ENCODE measurements at regions not wholly inside any gene's neighbourhood (a gene's known extent, or its start where the extent isn't known, plus 50 kb on each side); places are given as distances from the start of the nearest gene placed in this dataset.

DNA sequence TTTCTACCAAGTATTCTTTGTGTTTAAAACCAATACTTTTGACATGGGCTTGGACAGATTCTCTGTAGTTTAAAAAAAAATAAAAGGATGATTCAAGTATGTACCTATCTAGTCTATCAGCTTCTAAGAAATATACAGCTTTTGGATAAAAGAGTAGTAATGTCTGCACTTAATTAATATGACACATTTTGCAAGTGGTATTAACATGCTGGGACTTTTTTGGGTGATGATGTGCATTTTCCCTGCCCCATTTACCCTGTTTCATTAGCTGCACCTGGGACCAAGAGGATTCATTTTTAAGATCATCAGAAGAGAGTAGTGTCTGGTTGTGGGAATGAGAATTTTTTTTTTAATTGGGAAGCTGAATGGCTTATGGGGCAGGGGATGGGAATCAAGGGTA lies 236.2 kb upstream of the KLF14 start:
- DNase-seq = no peak

DNA sequence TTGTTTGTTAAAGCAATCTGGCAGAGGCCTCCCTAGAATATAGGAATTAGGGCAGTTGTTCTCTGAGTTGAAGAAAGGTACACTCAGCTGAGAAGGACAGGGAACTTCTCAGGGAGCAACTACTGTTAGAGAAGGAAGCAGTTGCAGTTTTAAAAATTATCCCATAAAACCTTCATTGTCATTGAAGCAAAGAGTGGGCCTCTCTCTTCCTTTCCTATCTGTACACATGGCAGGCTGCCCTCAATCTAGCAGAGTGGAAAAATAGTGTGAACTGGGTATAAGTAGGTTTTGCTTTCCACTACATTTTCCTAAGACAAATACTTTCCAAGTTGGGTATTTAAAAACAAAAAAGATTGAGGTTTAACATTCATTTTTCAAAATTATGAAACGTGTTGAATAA lies 236.7 kb upstream of the KLF14 start:
- DNase-seq = peak; percentile 35

DNA sequence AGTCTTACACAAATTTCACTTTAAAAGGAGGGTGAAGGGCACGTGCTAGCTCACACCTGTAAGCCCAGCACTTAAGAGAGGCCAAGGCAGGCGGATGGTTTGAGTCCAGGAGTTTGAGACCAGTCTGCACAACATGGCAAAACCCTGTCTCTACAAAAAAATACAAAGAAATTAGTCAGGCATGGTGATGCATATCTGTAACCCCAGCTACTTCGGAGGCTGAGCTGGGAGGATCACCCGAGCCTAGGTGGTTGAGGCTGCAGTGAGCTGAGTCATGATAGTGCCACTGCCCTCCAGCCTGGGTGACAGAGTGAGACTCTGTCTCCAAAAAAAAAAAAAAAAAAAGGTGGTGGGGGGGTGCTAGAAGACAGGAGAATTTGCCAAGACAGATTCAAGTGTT lies 237.3 kb upstream of the KLF14 start:
- no peak for DNase-seq

DNA sequence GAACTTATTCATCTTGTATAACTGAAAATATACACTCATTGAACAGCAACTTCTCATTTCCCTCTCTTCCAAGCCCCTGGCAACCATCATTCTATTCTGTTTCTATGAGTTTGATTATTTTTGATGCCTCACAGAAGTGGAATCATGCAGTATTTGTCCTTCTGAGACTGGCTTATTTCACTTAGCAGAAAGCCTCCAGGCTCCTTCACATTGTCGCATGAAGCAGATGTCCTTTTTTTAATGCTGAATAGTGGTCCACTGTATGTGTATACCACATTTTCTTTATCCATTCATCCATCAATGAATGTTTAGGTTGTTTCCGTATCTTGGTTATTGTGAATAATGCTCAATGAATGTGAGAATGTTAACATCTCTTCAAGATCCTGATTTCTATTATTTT lies 238.2 kb upstream of the KLF14 start:
- no peak for DNase-seq

DNA sequence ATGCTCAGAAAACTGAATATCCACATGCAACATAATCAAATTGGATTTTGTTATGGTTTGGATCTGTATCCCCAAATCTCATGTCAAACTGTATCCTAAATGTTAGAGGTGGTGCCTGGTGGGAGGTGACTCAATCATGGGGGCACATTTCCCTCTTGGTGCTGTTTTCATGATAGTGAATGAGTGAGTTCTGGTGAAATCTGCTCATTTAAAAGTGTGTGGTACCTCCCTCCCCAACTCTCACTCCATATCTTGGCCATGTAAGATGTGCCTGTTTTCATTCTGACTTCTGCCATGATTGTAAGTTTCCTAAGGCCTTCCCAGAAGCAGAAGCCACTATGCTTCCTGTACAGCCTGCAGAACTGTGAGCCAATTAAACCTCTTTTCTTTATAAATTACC lies 239.6 kb upstream of the KLF14 start:
- no peak for DNase-seq

DNA sequence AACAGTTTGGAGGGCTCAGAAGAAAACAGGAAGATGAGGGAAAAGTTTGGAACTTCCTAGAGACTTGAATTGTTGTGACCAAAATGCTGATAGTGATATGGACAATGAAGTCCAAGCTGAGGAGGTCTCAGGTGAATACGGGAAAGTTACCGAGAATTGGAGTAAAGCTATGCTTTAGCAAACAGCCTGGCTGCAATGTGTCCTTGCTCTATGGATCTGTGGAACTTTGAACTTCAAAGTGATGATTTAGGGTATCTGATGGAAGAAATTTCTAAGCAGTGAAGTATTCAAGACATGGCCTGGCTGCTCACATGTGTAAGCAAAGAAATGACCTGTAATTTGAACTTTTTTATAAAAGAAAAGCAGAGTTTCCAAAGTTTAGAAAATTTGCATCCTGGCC lies 240.2 kb upstream of the KLF14 start:
- DNase-seq = no peak

DNA sequence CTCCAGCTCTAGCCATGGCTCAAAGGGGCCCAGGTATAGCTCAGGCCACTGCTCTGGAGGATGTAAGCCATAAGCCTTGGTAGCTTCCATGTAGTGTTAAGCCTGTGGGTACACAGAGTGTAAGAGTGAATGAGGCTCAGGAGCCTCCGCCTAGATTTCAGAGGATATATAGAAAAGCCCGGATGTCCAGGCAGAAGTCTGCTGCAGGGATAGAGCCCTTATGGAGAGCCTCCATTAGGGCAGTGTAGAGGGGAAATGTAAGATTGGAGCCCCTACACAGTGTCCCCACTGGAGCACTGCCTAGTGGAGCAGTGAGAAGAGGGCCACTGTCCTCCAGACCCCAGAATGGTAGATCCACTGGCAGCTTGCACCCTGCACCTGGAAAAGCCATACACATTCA lies 240.8 kb upstream of the KLF14 start:
- DNase-seq = no peak

DNA sequence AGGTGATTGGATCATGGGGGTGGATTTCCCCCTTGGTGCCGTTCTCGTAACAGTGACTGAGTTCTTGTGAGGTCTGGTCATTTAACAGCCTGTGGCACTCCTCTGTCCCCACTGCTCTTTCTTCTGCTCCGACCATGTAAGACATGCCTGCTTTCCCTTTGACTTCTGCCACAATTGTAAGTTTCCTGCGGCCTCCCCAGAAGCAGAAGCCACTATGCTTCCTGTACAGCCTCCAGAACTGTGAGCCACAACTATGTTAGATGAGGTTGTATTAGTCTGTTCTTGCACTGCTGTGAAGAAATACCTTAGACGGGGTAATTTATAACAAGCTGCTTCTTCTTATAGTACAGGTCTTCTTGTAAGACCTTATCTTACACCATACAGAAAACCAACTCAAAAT lies 241.7 kb upstream of the KLF14 start:
- no peak for DNase-seq

DNA sequence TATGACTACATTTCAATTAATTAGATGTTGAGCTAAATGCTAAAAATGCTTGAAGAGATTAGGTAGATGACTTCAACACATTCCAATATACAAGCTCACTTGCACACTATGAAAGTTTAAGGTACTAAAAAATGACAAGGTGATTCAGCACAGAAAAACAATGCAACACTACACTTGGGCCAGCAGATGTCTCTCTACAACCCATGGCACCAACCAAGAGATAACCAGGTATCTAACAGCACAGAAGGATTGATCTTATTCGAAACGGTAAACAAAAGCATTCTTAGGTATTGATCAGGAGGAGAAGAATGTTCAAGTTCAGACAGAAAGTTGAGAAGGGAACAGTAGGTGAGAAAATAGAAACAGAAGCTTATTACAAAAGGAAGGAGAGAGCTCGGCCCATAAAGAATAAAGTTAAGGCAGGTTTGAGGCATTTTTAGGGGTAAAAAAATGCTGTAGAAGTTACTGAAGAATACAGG lies 248.2 kb upstream of the KLF14 start:
- peak; percentile 70 for DNase-seq

DNA sequence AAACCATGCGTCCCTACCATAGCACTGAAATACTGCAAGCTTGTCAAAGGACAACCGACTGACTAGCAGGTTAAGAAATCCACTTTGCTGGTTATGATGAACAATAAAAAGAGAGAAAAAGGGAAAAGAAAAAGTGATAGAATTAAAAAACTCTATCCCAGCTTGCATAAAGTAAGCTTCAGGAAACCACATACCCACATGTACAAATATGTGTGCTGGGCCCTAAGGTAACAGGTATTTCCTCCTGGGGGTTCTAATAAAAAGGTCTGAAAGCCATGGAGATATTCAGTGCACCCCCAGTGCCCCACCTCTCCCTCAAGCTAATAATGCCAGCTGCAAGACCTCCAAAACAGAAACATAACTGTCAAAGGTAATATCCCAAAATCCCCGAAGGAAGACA lies 248.6 kb upstream of the KLF14 start:
- DNase-seq = no peak

DNA sequence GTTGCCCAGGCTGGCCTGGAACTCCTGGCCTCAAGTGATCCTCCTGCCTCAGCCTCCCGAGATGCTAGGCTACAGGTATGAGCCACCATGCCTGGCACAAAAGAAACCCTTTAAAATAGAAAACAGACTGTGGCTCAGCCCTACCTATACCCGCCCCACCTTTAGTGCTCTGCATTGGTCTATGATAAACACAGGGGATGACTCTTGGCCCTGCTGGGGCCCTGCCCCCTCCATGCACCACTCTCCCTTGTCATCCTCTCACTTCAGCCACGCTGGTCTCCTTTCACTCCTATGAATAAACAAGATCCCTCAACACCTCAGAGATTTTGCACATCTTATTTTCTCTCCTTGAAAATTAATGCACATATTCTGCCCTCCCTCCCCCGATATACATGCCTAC lies 251.4 kb upstream of the KLF14 start:
- no peak for DNase-seq

DNA sequence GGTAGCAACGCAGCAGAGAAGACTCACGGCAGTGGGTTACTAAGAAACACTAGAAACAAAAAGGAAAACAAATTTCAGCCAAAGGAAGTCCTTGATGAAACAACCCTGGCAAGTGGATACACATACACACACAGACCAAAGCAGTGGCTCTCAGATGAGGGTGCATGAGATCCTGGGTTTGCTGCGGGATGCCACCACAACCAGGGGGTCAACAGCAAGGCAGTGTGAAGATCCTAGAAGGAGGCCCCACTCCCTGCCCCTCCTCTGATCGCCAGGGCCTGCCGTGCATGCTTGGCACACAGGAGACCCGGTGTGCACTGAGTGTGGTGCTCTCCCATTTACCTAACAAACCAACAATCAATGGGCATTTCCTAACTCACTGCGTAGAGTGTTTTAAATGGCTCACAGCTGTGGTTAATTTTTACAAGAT lies 252.3 kb upstream of the KLF14 start:
- DNase-seq = peak; percentile 39

DNA sequence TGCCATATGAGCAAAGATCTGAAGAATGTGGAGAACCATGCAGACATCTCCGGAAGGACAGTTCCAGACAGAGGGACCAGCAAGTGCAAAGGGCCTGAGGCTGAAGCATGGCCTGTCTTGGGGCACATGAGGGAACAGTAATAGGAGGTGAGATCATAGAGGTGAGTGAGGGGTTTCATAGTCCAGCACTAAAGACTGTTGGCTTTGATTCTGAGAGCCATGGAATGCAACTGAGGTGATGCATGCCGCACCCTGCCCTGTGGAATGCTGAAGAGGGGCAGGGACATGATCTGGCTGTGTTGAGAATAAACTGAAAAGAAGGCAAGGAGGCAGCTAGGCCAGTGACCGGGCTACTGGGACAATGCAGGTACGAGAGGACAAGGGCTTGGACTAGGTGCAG lies 253.1 kb upstream of the KLF14 start:
- DNase-seq = no peak

DNA sequence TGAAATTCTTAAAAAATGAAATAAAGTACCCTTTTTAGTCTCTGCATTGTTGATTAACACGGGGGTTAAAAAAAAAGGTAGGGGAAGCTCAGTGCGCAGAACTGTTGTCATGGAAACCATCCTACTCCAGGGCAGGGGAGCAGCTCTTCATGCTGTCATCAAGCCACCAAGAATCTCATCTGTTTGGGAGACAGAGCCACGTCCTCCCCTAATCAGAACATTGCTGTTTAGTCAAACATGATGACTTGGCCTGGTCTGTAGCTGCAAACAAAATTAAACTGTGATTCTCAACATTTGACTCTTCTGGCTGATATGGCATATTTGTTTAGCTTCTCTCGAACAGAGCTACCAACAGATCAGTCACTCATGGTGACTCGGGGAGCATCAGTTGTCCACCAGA lies 254.4 kb upstream of the KLF14 start:
- DNase-seq = no peak

DNA sequence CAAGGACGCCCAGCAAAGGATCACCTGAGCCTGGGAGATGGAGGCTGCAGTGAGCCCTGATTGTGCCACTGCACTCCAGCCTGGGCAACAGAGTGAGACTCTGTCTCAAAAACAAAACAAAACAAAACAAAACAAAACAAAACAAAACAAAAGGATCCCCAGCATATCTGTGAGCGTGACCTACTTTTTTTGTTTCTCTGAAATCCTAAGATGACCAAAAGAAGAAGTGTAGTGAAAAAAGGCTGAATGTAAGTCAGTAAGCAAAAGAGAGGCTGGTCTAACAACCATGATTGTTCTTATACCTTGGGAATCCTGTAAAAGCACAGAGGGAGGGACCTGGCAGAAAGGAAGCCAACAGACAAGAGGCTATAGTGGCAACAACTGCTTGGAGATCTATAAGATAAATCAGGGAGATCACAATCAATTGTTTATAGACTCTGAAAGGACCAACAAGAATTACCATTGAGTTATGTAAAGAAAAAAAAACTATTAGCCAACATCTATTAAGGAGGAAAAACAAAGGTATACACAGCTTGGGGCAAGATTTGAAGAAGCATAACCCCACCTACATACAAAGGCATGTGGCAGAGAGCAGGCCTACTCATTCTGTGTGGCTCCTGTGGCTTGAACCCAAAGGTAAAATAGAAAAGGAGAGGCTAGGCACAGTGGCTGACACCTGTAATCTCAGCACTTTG lies 255.2 kb upstream of the KLF14 start:
- no peak for DNase-seq

DNA sequence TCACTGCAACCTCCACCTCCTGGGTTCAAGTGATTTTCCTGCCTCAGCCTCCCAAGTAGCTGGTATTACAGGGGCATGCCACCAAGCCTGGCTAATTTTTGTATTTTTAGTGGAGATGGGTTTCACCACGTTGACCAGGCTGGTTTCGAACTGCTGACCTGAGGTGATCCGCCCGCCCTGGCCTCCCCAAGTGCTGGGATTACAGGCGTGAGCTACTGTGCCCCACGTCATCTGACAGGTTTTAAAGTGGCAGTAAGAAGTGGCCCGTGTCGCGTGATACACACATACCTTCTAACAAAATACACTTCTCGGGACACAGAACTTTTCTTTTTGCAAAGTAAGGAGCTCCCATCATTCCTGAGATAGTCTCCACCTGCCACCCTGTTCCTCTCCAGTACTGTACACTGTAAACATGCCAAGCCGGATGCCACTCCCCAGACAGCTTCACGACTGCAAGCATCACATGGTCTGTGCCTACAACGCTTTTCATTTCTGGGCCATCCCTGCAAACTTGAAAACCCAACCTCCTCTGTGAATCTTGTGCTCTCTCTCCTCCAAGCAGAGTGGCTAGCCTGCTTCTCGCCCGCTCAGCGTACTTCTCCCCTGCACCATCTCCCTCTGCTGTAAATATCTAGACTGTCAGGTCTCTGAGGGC lies 256.3 kb upstream of the KLF14 start:
- no peak for DNase-seq

DNA sequence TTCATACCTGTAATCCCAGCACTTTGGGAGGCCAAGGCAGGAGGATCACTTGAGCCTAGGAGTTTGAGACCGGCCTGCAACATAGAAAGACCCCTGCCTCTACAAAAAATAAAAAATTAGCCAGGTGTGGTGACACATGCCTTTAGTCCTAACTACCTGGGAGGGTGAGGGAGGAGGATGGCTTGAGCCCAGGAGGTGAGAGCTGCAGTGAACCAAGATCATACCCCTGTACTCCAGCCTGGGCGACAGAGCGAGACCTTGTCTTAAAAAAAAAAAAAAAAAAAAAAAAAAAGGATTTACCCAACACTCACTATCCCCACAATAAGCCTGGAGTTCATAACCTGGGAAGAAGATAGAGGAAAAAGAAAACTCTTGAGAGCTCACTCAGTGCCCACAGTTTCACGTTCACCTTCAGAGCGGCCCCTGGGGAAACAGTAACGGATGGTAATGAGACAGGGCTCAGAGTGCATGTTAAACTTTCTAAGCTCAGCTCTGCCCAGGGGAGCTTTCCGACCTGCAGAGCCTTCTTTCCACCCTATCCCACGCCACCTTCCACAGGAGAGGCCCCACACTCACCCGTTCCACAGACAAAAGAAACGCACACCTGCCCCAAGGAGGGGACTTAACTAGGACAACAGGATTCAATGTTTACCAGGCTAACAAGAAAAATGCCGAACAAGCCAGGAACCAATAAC lies 259.8 kb upstream of the KLF14 start:
- no peak for DNase-seq

DNA sequence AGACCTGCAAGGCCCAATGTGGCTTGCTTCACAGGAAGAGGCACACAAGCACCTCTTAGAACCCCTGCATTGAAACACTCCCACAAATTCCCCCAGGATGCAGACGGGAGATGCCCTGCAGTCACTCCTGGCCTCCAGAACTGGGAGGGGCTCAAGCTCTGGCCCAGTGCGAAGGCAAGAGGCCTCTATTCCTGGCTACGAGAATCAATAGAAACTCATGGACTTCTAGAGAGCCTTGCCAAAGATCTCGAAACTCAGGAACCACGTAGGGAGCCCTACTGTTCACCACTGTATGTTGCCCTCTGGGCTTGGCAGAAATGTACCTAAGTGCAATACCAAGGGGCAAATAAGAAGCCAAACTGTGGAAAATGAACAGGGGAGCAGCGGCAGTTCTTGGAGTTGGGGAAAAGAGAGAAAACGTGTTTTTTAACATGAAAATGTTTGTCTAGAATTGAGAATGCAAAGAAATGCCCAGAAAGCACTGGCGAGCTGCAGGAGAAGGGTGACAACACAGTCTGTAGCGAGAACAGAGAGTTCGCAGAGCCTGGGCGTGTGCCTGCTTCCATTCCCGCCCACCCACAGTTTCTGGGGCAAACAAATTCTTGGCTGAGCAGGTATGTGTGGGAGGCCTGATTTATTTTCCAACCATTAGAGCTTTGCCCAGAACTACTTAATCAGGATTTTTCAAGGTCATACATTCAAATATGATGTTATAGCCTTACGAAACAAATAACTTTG lies 260.5 kb upstream of the KLF14 start:
- DNase-seq = no peak

DNA sequence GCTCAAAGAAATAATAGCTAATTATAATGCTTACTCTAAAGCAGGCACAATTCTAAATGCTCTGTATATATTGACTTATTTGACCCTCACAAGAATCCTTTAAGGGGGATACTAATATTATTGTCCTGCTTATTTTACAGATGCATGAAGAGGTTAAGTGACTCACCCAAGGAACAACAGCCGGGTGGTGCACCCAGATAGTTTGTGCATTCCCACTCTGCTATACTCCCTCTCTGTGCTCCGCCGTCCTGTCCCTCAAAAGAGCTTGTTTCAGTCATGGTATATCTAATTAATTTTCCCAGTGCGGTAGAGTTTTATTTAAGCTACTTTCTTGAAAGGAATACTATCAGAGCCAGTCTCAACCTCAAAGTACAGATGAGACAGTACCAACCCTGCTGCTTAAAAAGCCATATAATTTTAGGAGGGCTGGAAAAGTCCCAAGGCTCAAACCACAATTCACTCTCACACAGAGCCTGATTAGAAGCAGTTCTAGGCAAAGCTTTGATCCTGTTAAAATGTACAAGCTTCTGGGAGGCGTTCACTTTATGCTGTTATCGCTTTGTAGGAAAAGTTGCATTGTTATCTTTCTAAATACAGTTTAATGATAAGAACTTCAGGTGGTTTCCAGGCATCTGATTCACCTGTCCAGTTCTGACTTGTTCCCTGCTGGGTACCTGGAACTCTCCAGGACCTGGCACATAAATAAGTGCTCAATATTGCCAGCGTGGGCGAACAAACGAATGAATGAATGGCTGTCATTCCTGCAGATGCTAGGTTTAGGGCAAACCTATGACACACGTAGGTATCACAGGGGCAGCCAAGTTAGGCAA lies 261.5 kb upstream of the KLF14 start:
- no peak for DNase-seq

DNA sequence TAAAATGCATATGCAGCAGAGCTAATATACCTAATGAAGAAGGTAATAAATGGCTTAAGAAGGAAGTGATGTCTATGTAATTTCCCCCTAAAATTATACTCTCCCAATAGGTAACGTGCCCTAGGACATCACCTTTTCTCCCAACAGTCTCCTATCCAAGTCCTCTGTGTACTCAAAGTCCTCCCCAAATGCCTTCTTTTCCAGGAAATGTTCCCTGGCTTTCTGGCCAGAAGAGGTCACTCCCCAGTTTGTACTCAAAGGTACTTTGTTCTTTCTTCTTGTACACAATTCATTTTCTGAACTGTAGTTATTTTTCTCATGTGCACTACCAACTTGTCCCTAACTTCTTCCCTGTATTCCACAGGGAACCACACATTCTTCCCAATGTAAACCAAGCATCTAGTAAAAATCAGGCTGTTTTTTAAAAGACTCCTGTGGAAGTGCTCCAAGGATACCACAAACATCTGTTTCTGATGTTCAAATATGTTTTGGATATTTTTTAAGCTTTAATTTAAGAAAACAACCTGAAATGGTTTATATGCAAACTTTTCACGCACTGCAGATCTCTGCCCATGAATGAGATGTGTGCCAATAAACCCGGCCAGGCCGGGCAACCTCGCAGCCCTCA lies 262.3 kb upstream of the KLF14 start:
- DNase-seq = no peak

DNA sequence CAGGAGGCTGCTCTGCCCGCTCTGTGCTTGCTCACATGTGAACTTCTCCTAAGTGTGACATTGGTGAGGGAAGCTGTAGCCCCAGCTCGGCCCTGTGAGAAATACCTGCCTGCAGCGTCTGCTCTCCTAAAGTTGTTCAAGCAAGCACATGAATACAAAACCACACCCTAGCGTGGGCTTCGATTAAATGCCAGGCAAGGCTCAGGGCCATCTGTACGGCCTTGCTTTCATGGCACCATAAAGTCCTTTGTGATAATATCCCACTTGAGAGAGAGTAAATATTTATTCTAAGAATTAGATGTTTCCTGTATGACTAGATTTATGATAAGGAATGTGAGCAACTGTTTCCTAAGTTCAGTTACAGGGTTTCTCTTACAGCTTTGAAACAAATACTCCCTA lies 262.8 kb upstream of the KLF14 start:
- peak; percentile 66 for DNase-seq

Measured in dermis blood vessel endothelial cell (primary cell).